ENCODE measurements at regions not wholly inside any gene's neighbourhood (a gene's known extent, or its start where the extent isn't known, plus 50 kb on each side); places are given as distances from the start of the nearest gene placed in this dataset.

DNA sequence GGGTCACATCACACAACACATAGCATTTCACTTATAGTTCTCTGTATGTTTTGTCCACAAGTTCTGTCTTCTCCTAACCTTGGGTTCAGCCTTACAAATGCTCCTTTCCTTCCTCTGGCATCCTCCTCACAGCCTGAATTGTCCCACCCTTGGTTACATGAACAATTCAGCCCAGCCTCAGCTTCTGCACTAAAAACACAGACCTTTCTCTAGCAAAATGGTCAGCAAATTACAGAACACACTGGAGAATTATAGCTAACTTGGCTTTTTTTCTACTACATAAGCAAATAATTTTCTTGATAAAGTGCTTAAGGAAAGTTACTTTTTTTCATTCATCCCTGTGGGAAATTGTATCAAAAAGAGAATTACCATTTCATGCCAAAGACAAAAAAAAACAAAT is 94.8 kb upstream of the COL5A2 start:
- no peak overlapping the region for H3K27ac ChIP-seq
- H3K27me3 ChIP-seq (ENCODE audit: insufficient read depth in 3 of 3, low read length in 2 of 3): no peaks in the 10 kb centered on the region
- intact Hi-C loops (cut with DNase I): no loop called here
- no peak overlapping the region for H3K4me3 ChIP-seq
- DNase-seq: no peak
- no peaks in the 10 kb centered on the region for H3K4me1 ChIP-seq
- H3K36me3 ChIP-seq (ENCODE audit: insufficient read depth in 1 of 2, low read depth in 1 of 2): no peaks in the 10 kb centered on the region
- no peak for ATAC-seq
- TF ChIP-seq, protein P1, sequence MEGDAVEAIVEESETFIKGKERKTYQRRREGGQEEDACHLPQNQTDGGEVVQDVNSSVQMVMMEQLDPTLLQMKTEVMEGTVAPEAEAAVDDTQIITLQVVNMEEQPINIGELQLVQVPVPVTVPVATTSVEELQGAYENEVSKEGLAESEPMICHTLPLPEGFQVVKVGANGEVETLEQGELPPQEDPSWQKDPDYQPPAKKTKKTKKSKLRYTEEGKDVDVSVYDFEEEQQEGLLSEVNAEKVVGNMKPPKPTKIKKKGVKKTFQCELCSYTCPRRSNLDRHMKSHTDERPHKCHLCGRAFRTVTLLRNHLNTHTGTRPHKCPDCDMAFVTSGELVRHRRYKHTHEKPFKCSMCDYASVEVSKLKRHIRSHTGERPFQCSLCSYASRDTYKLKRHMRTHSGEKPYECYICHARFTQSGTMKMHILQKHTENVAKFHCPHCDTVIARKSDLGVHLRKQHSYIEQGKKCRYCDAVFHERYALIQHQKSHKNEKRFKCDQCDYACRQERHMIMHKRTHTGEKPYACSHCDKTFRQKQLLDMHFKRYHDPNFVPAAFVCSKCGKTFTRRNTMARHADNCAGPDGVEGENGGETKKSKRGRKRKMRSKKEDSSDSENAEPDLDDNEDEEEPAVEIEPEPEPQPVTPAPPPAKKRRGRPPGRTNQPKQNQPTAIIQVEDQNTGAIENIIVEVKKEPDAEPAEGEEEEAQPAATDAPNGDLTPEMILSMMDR (IDR thresholded peaks at IDR 0.05): no peak
- H3K9me3 ChIP-seq: peaks cover 3% of the 10 kb centered on the region

DNA sequence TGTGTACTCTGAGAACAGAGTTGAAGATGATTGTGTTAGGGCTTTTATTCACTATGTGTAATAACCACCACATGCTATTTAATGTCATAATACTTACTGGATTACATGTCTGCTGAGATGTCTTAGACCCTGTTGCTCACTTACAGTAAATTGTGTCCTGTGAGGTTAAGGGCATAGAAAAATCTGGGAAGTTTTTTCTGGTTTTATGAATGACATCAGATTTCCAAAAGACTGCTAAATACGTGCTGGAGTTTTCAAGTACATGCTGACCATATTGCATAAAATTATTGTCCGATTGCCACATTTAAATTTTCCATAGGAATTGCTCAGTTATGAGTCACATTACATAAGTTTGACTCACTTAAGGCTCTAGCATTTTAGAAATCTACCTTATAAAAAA is 96.7 kb upstream of the COL5A2 start:
- TF ChIP-seq, protein P1 (IDR thresholded peaks at IDR 0.05): no peak
- Histone ChIP-seq H3K4me3 (no peak overlapping the region), H3K9me3 (peaks cover 3% of the 10 kb centered on the region), H3K4me1 (no peaks in the 10 kb centered on the region), H3K27me3 (ENCODE audit: insufficient read depth in 3 of 3, low read length in 2 of 3) (no peaks in the 10 kb centered on the region), H3K27ac (no peak overlapping the region), H3K36me3 (ENCODE audit: insufficient read depth in 1 of 2, low read depth in 1 of 2) (no peaks in the 10 kb centered on the region)
- 55 to 69% (median 62%) methylated on average over 2 of the region's 2 CpGs for WGBS, 3 donors
- ATAC-seq: no peak
- intact Hi-C loops (cut with DNase I): no loop called here
- no peak for DNase-seq

DNA sequence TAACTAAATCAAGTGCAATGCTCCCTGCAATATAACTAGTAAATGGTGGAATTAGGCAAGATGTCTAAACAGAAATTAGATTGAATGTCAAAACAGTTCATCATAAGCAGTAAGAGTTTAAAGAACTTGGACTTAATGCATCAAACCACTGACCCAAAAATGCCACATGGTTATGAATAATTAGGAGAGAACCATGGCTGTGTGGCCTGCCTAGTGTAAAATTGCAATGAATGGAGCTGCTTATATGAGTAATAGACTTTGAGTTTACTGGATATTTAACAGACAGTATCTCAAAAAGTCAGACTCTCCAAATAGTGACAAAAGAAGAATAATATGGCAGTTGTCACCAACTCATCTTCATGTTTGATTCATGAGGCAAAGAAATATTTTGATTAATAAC is 101.6 kb upstream of the COL5A2 start:
- Histone ChIP-seq H3K27ac (no peak overlapping the region), H3K36me3 (ENCODE audit: insufficient read depth in 1 of 2, low read depth in 1 of 2) (no peaks in the 10 kb centered on the region), H3K9me3 (no peaks in the 10 kb centered on the region), H3K27me3 (ENCODE audit: insufficient read depth in 3 of 3, low read length in 2 of 3) (no peaks in the 10 kb centered on the region), H3K4me3 (no peak overlapping the region), H3K4me1 (no peaks in the 10 kb centered on the region)
- ATAC-seq (no peak), DNase-seq (no peak)
- TF ChIP-seq, protein P1 (IDR thresholded peaks at IDR 0.05): no peak
- intact Hi-C loops (cut with DNase I): loop anchor here in 1 of 2 donors (10.0 kb wide), 1 partner anchor 166 kb away; no protein-coding TSS in a partner anchor

DNA sequence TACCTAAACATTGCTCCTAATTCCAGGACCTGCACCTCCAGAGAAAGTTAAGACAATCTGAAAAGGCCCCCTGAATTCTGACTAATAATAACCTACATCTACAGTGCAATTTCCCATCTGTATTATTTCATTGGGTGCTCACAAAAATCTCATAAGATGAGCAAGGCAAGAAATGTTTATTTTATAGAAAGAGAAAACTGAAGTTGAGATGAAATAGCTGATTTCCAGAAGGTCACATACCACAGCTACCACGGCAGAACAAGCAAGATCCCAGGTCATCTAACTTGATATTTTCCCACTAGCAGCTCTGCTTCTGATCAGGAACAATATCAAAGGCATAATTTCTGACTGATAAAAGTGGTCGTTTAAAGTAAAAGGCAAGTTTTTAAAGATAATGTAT is 105.8 kb upstream of the COL5A2 start:
- Histone ChIP-seq H3K9me3 (no peaks in the 10 kb centered on the region), H3K27ac (no peak overlapping the region), H3K36me3 (ENCODE audit: insufficient read depth in 1 of 2, low read depth in 1 of 2) (no peaks in the 10 kb centered on the region), H3K4me1 (no peaks in the 10 kb centered on the region), H3K27me3 (ENCODE audit: insufficient read depth in 3 of 3, low read length in 2 of 3) (no peaks in the 10 kb centered on the region), H3K4me3 (no peak overlapping the region)
- TF ChIP-seq, protein P1 (IDR thresholded peaks at IDR 0.05): no peak
- no peak for DNase-seq
- intact Hi-C loops (cut with DNase I): loop anchor here (5.0 to 10.0 kb wide), 3 partner anchors 168 to 193 kb away; no protein-coding TSS in a partner anchor
- ATAC-seq: no peak
- 72 to 82% (median 81%) methylated on average over 2 of the region's 2 CpGs for WGBS, 3 donors

DNA sequence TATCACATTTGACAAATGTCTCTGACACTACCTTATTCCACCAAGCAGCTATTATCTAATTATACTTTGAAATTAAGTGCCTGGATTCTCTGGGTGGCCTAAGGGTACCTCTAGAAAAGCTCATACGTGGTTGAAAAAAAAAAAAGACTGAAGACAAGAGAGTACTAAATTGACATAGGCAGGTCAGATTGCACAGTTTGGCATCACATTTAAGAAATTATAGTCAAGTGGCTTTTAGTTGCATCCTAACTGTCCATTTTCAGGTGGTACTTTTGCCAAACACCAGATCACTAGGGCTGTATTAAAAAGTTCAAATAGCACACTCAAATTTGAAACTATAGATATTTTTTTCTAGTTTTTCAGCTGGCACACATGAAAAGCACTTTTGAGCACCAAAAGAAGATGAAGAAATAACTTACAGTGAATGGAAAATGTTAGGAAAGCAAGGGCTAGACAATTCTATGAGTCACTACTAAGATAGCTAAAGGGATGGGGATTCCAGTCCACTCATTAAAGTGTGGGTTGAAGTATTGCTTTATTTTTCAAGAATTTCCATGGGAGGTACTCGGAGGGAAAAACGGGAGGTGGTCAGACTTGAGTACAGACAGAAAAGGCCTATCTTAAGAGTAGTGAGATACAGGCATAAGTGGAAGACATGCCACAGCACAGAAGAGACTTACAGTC is 106.5 kb upstream of the COL5A2 start:
- intact Hi-C loops (cut with DNase I): loop anchor here (5.0 to 10.0 kb wide), 3 partner anchors 169 to 194 kb away; no protein-coding TSS in a partner anchor
- Histone ChIP-seq H3K4me1 (no peaks in the 10 kb centered on the region), H3K27ac (no peak overlapping the region), H3K36me3 (ENCODE audit: insufficient read depth in 1 of 2, low read depth in 1 of 2) (no peaks in the 10 kb centered on the region), H3K4me3 (no peak overlapping the region), H3K9me3 (no peaks in the 10 kb centered on the region), H3K27me3 (ENCODE audit: insufficient read depth in 3 of 3, low read length in 2 of 3) (no peaks in the 10 kb centered on the region)
- WGBS, 3 donors: 55 to 74% (median 56%) methylated on average over 3 of the region's 3 CpGs
- TF ChIP-seq, protein P1 (IDR thresholded peaks at IDR 0.05): no peak
- no peak for DNase-seq
- ATAC-seq: peak in 3 of 4 donors; percentile 17 to 51 (median 49)
